GM12892 (cell line): ENCODE measurements at regions not wholly inside any gene's neighbourhood (a gene's known extent, or its start where the extent isn't known, plus 50 kb on each side); places are given as distances from the start of the nearest gene placed in this dataset.

Experiments
- POLR2A ChIP-seq: IDR thresholded peaks from 2 replicates; pipeline ENCODE4 v1.6.1; 2011; ENCODE audit warnings: low read depth, low read length, control low read depth
- POLR2AphosphoS5 ChIP-seq: IDR thresholded peaks from 2 replicates; pipeline ENCODE4 v1.6.1; 2011; ENCODE audit warnings: low read depth, low read length, control low read depth
- TAF1 ChIP-seq: IDR thresholded peaks from 2 replicates; pipeline ENCODE4 v1.6.1; 2011; ENCODE audit warnings: low read depth, mild to moderate bottlenecking, control low read depth, low read length, borderline replicate concordance

DNA sequence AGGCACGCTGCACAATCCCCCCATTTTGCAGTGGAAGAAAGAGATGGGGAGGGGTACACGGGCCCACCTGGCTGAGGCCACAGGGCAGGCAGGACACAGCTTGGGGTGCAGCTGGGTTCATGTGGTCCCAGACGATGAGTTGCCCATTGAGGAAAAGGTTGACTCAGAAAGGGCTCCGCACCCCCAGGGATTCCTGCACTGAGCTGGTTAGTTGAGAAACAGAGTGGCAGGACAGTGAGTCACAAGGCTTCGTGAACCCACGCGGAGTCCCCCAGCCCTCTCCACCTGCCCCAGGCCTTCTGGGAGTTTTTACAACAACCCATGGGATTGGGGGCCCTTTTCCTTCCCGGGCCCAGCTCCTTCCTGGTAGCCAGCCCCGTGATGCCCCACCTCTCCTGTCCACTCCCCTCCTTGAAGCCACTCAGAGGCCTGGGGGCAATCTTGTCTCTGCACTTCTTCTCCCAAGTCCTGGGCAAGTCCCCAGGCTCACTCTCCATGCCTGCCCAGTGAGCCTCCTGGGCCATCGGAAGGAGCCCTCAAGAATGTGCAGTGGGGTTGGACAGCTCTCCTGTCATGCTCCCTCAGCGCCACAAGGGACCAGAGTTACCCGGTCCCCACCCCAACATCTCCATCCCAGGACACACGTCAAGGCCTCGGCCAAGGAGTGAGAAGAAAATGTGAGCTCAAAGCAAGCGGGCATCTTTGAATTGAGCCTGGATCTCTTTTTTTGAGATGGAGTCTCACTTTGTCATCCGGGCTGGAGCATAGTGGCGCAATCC, 251.2 kb downstream of the PARN start:
- TF ChIP-seq TAF1 = no peak
- no peak for TF ChIP-seq POLR2AphosphoS5
- TF ChIP-seq POLR2A = no peak
